ENCODE measurements at regions not wholly inside any gene's neighbourhood (a gene's known extent, or its start where the extent isn't known, plus 50 kb on each side); places are given as distances from the start of the nearest gene placed in this dataset.
"Not testable (repeated sequence)": the region's sequence is repeated elsewhere in the genome, so short reads cannot be mapped to it uniquely, and the experiment has no call there.

DNA sequence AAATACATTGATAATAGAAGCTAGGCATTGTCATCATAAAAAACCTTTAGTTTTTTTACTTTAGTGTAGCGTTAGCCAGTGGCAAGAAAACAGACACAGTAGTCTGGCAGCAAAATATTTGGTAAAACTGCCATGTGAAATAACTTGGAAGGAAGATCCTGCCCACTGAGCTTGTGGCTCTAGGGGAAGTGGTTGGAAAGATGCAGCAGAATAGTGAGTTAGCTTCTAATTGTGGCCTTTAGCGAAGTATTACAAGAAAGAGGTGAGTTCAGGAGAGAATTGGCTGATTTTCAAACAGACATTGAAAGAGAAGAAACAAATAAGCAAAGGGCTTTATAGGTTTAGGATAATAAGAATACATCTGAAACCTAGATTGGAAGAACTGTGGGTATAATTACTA is 1887.8 kb upstream of the CELF4 start:
- no peak for DNase-seq (ENCODE audit: low read depth)

- no peak for DNase-seq (ENCODE audit: low read depth)
Observed at GRCh38 chr18:39450958-39451357, 1885.4 kb upstream of the CELF4 start.

DNA sequence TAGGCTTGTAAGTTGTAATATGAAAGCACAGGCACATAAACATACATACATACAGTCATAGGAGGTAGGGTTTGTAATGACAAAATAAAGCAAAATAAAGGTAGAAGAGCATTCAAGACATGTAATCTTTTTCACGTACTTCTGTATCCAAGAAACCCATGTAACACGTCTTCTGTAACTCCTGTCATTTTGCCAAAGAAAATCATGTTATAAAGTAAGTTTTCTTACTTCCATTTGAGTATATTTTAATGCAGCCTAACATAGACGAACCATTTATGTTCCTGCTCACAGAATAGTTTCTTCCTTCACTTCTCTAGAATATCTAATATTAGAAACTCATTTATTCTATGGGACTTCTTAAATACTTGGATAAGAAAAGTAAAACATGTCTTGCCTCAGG is 1884.0 kb upstream of the CELF4 start:
- no peak for DNase-seq (ENCODE audit: low read depth)

- DNase-seq (ENCODE audit: low read depth), result no peak
Observed at GRCh38 chr18:39448942-39449341, 1883.3 kb upstream of the CELF4 start.

DNA sequence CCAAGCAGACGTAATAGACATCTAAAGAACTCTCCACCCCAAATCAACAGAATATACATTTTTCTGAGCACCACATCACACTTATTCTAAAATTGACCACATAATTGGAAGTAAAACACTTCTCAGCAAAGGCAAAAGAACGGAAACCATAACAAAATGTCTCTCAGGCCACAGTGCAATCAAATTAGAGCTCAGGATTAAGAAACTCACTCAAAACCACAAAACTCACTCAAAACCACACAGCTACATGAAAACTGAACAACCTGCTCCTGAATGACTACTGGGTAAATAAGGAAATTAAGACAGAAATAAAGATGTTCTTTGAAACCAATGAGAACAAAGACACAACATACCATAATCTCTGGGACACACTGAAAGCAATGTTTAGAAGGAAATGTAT is 1879.4 kb upstream of the CELF4 start:
- not testable (repeated sequence) for DNase-seq (ENCODE audit: low read depth)

- DNase-seq (ENCODE audit: low read depth), result no peak
Observed at GRCh38 chr18:39441648-39442047, 1876.0 kb upstream of the CELF4 start.

DNA sequence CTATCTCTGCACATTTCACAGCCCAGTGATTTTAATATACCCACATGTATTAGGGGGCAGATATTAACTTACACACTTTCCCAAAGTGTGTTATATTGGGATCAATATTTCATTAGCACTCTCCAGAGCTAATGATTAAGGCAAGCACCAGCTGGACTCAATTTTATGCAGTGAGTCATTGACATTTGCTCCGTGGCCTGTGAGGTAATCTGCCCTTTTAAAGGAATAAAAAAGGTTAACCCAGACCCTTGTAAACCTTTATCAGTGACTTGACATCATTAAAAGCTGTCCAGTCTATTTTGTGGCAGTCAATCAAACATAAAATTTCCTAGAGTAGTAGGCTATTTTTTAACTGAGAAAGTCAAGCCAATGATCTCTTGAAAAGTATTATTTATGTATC is 1870.4 kb upstream of the CELF4 start:
- no peak for DNase-seq (ENCODE audit: low read depth)

DNA sequence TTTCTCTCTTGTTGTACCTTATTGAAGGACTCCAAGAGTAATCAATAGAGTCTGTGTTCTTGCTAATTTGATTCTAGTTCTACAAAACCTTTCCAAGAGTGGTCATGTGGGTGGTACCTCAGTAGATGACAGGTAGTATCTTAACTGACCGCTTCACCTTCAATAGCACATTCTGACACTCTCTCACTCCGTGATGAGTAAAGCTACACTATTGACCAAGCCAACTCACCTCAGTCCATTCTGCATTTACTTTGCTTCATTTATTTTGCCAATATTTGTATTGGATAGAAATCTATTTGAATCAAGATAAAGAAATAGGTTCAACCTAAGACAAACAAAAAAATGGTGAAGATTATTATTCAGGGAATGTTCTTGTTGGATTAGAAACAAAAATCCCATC is 1869.6 kb upstream of the CELF4 start:
- DNase-seq (ENCODE audit: low read depth), result no peak

- DNase-seq (ENCODE audit: low read depth), result peak; percentile 71
Observed at GRCh38 chr18:39434223-39434920, 1868.8 kb upstream of the CELF4 start.

GRCh38 chr18:39425172-39425850 is 1859.7 kb upstream of the CELF4 start:
- DNase-seq (ENCODE audit: low read depth), result no peak

DNA sequence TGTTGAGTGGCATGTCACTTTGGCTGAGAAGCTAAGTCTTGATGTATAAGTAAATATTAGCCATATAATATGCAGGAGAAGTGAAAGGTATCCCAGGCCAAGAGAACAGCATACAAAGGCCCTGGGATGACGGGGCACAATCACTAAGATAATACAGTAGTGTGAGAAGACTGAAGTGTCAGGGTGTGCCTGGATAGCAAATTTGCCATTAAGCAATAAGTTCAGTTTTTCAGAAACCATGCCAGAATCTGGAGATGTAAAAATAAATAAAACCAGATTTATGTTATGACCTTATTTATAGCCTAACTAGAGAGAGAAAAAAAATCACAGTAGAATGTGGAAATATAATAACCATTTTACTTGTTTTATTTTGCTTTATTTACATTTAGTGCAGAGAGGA is 1858.7 kb upstream of the CELF4 start:
- peak; percentile 43 for DNase-seq (ENCODE audit: low read depth)

DNA sequence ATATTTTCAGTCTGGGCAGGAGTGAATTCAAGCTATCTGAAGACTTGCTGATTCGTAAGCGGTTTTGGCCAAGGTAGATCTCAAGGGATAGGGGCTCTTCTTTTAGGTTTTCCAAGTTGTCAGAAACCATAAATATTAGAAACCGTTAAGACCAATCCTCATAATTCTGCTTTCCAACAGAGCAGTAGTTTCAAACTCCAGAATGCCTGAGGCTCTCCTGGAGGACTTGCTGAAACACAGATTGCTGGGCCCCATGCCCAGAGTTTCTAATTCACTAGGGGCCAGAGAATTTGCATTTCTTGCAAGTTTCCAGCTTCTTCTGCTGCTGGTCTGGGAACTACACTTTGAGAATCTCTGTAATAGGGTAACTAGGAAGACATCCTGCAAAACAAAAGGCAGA is 1855.7 kb upstream of the CELF4 start:
- DNase-seq (ENCODE audit: low read depth), result peak; percentile 25

DNA sequence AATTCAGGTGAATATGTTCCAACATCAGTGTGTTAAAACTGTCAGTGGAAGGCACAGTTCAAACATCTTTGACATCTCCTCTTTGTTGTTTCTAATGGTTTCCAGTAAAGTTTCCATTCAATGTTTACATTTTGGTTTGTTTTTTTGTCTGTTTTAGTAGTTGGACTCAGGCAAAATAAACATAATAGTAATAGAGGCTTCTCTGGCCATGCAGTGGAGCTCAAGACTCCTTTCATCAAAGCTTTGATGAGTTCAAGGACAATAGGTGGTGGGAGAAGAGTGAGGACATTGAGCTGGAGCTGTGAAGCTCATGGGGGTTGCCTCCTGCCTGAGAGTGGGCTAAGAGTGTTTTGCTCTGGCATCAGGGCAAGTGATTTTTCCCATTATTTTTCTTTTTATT is 1853.7 kb upstream of the CELF4 start:
- no peak for DNase-seq (ENCODE audit: low read depth)

- DNase-seq (ENCODE audit: low read depth), result no peak
Observed at GRCh38 chr18:39415471-39415870, 1849.9 kb upstream of the CELF4 start.

DNA sequence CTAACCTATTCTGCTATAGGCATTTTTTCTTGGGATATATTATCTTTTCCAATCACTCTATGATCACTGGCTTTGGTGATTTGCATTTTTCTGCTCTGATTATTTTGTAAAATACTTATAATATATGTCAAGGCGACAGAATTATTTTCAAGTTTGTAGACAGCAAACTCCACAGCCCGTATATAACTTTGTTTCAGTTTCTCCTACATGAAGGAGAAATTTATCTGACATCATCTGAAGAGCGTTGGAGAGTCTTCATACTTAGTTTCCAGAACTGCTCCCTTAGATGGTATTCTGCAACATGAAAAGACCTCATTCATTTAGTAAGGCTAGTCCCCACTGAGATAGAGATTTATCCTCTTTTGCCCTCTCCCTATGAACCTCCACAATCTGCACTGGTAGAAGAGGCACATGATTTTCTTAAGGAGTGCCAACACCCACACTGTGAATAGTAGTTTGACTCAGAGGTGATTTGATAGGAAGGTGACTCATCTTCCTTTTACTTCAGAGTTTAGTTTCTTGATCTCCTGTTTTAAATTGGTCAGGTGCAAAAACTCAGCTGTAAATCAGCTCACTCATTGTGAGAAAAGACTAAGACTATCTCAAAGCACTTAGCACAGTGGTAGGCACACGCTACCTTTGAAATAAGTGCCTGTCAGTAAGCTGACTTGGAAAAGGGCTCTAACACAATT is 1848.6 kb upstream of the CELF4 start:
- DNase-seq (ENCODE audit: low read depth), result no peak

GRCh38 chr18:39406941-39407340 is 1841.3 kb upstream of the CELF4 start:
- no peak for DNase-seq (ENCODE audit: low read depth)

- DNase-seq (ENCODE audit: low read depth), result peak; percentile 6
Observed at GRCh38 chr18:39403121-39403520, 1837.5 kb upstream of the CELF4 start.

GRCh38 chr18:39399662-39400061 is 1834.1 kb upstream of the CELF4 start:
- DNase-seq (ENCODE audit: low read depth), result no peak

GRCh38 chr18:39396168-39396567 is 1830.6 kb upstream of the CELF4 start:
- no peak for DNase-seq (ENCODE audit: low read depth)

GRCh38 chr18:39389800-39390379 is 1824.3 kb upstream of the CELF4 start:
- no peak for DNase-seq (ENCODE audit: low read depth)

GRCh38 chr18:39380866-39381265 is 1815.3 kb upstream of the CELF4 start:
- no peak for DNase-seq (ENCODE audit: low read depth)

- DNase-seq (ENCODE audit: low read depth), result no peak
Observed at GRCh38 chr18:39380186-39380725, 1814.7 kb upstream of the CELF4 start.

DNA sequence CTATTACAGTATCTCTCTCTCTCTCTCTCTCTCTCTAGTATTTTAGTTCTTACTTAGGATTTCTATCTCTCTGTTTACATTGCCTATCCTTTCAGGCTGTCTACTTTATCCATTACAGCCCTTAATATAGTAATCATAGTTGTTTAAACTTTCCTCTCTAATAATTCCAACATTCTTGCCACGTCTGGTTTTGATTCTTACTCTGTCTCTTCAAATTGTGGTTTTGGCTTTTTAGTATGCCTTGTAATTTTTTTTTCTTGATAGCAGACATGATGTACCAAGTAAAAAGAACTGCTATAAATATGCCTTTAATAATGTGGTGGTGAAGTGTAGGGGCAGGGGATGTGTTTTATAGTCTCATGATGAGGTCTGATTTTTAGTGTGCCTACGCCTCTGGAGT is 1809.5 kb upstream of the CELF4 start:
- DNase-seq (ENCODE audit: low read depth), result peak; percentile 51

Data from fibroblast of gingiva (primary cell).